GM21825 (cell line): ENCODE measurements at regions not wholly inside any gene's neighbourhood (a gene's known extent, or its start where the extent isn't known, plus 50 kb on each side); places are given as distances from the start of the nearest gene placed in this dataset.

Experiments
- ATAC-seq: cut with Tn5 transposase; IDR thresholded peaks from one replicate; pipeline ENCODE4 v1.9.1; 2021; ENCODE audit warnings: mild to moderate bottlenecking, moderate library complexity; ENCODE audit not compliant: unreplicated experiment

- no peak for ATAC-seq
Measured at GRCh38 chr13:74683411-74683810, 549.2 kb upstream of the KLF12 start.

- ATAC-seq: no peak
Measured at GRCh38 chr13:74682746-74683145, 548.5 kb upstream of the KLF12 start.

GRCh38 chr13:74681891-74682290 lies 547.7 kb upstream of the KLF12 start:
- ATAC-seq: no peak

- ATAC-seq: no peak
Measured at GRCh38 chr13:74678308-74678965, 544.2 kb upstream of the KLF12 start.

- no peak for ATAC-seq
Measured at GRCh38 chr13:74675972-74676371, 541.8 kb upstream of the KLF12 start.

GRCh38 chr13:74675182-74675581 lies 541.0 kb upstream of the KLF12 start:
- ATAC-seq: no peak

- ATAC-seq: no peak
Measured at GRCh38 chr13:74674720-74675119, 540.5 kb upstream of the KLF12 start.

- ATAC-seq: no peak
Measured at GRCh38 chr13:74669149-74669548, 534.9 kb upstream of the KLF12 start.

- no peak for ATAC-seq
Measured at GRCh38 chr13:74667656-74668203, 533.5 kb upstream of the KLF12 start.

- no peak for ATAC-seq
Measured at GRCh38 chr13:74662905-74663304, 528.7 kb upstream of the KLF12 start.

- ATAC-seq: no peak
Measured at GRCh38 chr13:74661851-74662250, 527.6 kb upstream of the KLF12 start.

- ATAC-seq: no peak
Measured at GRCh38 chr13:74657765-74658164, 523.6 kb upstream of the KLF12 start.

- ATAC-seq: no peak
Measured at GRCh38 chr13:74651121-74651520, 516.9 kb upstream of the KLF12 start.

GRCh38 chr13:74647991-74648390 lies 513.8 kb upstream of the KLF12 start:
- no peak for ATAC-seq

GRCh38 chr13:74647211-74647610 lies 513.0 kb upstream of the KLF12 start:
- ATAC-seq: no peak

GRCh38 chr13:74646091-74646490 lies 511.9 kb upstream of the KLF12 start:
- no peak for ATAC-seq

- ATAC-seq: no peak
Measured at GRCh38 chr13:74645586-74645985, 511.4 kb upstream of the KLF12 start.

GRCh38 chr13:74644229-74644628 lies 510.0 kb upstream of the KLF12 start:
- ATAC-seq: no peak

- no peak for ATAC-seq
Measured at GRCh38 chr13:74641586-74641985, 507.4 kb upstream of the KLF12 start.

GRCh38 chr13:74633734-74634133 lies 499.5 kb upstream of the KLF12 start:
- no peak for ATAC-seq

GRCh38 chr13:74629985-74630384 lies 495.8 kb upstream of the KLF12 start:
- ATAC-seq: no peak

GRCh38 chr13:74625541-74625940 lies 491.3 kb upstream of the KLF12 start:
- ATAC-seq: no peak

GRCh38 chr13:74623761-74624160 lies 489.6 kb upstream of the KLF12 start:
- no peak for ATAC-seq
